Chondrocyte (in vitro differentiated cells): ENCODE measurements at regions not wholly inside any gene's neighbourhood (a gene's known extent, or its start where the extent isn't known, plus 50 kb on each side); places are given as distances from the start of the nearest gene placed in this dataset.

Source experiments
- DNase-seq: peaks from one replicate; pipeline ENCODE4 v3.0.0; 2021; ENCODE audit warnings: mixed read lengths, low spot score
- H3K27ac Mint-ChIP-seq: one replicate; pipeline ENCODE4 v1.8.0; 2021; ENCODE audit warnings: mild to moderate bottlenecking, moderate library complexity, mixed read lengths; ENCODE audit not compliant: unreplicated experiment
- H3K27me3 Mint-ChIP-seq: 2 replicates; pipeline ENCODE4 v1.8.0; 2021; ENCODE audit warnings: low read depth, mixed read lengths
- H3K36me3 Mint-ChIP-seq: 2 replicates; pipeline ENCODE4 v1.8.0; 2021; ENCODE audit warnings: low read depth, mixed read lengths
- H3K4me1 Mint-ChIP-seq: 2 replicates; pipeline ENCODE4 v1.8.0; 2021; ENCODE audit warnings: low read depth, mild to moderate bottlenecking, mixed read lengths
- H3K4me3 Mint-ChIP-seq: one replicate; pipeline ENCODE4 v1.8.0; 2021; ENCODE audit warnings: mild to moderate bottlenecking, moderate library complexity, mixed read lengths; ENCODE audit not compliant: unreplicated experiment
- H3K9me3 Mint-ChIP-seq: 2 replicates; pipeline ENCODE4 v1.8.0; 2021; ENCODE audit warnings: low read depth, mixed read lengths
- CTCF ChIP-seq: fragments of 200-600 bp; sonication (generic); IDR thresholded peaks from 2 replicates; pipeline ENCODE4 v1.5.0; 2021; ENCODE audit warnings: antibody characterized with exemption, mild to moderate bottlenecking, moderate library complexity

- TF ChIP-seq CTCF, result no peak
- Mint-ChIP-seq H3K36me3 (peaks cover 2% of the 10 kb centered on the region), H3K27ac (no peak overlapping the region), H3K27me3 (peaks cover 1% of the 10 kb centered on the region), H3K4me3 (no peak overlapping the region), H3K9me3 (peaks cover 50% of the 10 kb centered on the region), H3K4me1 (no peaks in the 10 kb centered on the region)
- no peak for DNase-seq
These were observed 408.5 kb upstream of the NEGR1 start for GRCh38 chr1:72690871-72691270.

DNA sequence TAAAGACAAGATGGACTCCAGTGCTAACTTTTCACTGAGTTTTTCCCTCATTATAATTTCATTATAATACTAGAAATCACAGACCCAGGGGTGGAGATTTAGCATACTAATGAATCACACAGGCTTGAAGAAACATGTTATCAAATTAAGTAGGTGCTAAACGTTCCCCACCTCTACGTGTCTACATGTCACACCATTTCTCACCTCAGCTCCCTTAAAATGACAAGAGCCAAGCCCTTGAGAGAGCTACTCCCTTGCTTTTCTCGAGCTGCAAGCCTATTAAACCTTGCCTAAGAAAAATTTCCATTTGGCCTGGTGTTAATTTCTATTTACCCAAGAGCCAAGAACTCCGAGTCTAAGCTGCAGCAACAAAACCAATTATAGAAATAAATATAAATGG lies 396.3 kb upstream of the NEGR1 start:
- TF ChIP-seq CTCF, result no peak
- no peaks in the 10 kb centered on the region for H3K9me3 Mint-ChIP-seq
- DNase-seq, result no peak
- H3K4me3 Mint-ChIP-seq, result no peak overlapping the region
- H3K27me3 Mint-ChIP-seq, result peaks cover 2% of the 10 kb centered on the region
- no peaks in the 10 kb centered on the region for H3K36me3 Mint-ChIP-seq
- H3K4me1 Mint-ChIP-seq, result no peaks in the 10 kb centered on the region
- H3K27ac Mint-ChIP-seq, result no peak overlapping the region

DNA sequence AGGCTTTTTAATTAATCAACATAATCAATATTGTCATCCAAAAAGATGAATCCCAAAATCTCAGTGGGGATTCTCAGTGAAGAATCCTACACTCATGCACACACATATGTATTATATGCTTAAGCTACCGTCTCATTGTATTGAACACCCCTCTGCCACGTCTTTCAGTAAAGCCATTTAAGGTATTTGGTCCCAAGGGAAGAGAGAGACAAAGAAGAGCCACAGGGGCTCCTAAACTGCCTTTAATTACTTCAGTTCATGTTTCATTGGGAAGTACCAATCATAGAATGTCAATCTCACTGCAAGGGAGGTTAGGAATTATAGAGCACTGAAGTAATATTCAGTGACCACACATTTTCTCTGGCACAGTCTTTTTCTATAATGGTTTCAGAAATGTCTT lies 388.6 kb upstream of the NEGR1 start:
- no peak for TF ChIP-seq CTCF
- no peaks in the 10 kb centered on the region for H3K36me3 Mint-ChIP-seq

GRCh38 chr1:72662918-72663317 lies 380.6 kb upstream of the NEGR1 start:
- DNase-seq, result no peak
- Mint-ChIP-seq H3K27me3 (no peaks in the 10 kb centered on the region), H3K27ac (no peak overlapping the region), H3K4me3 (no peak overlapping the region), H3K36me3 (no peaks in the 10 kb centered on the region), H3K4me1 (no peaks in the 10 kb centered on the region), H3K9me3 (peaks cover 8% of the 10 kb centered on the region)
- TF ChIP-seq CTCF, result no peak

More for the DNA sequence above, 388.6 kb upstream of the NEGR1 start:
- H3K27ac Mint-ChIP-seq, result no peak overlapping the region
- H3K27me3 Mint-ChIP-seq, result no peaks in the 10 kb centered on the region
- H3K4me3 Mint-ChIP-seq, result no peak overlapping the region
- H3K4me1 Mint-ChIP-seq, result no peaks in the 10 kb centered on the region
- peaks cover 5% of the 10 kb centered on the region for H3K9me3 Mint-ChIP-seq
- no peak for DNase-seq

- no peak for TF ChIP-seq CTCF
- Mint-ChIP-seq H3K27me3 (peaks cover 2% of the 10 kb centered on the region), H3K27ac (no peak overlapping the region), H3K9me3 (no peaks in the 10 kb centered on the region), H3K36me3 (no peaks in the 10 kb centered on the region), H3K4me3 (no peak overlapping the region), H3K4me1 (peaks cover 2% of the 10 kb centered on the region)
- DNase-seq, result no peak
These were observed 368.6 kb upstream of the NEGR1 start for GRCh38 chr1:72650843-72651435.
